ENCODE measurements at regions not wholly inside any gene's neighbourhood (a gene's known extent, or its start where the extent isn't known, plus 50 kb on each side); places are given as distances from the start of the nearest gene placed in this dataset.

GRCh38 chr18:45253056-45253565 lies 362.2 kb upstream of the SLC14A2 start:
- no peak for DNase-seq (ENCODE audit: low read depth, low spot score)
- CTCF ChIA-PET: no interaction called here
- POLR2A ChIA-PET: no interaction called here
- TF ChIP-seq CTCF (IDR thresholded peaks at IDR 0.05; ENCODE audit: insufficient read depth, low read length, missing control alignments): no peak
- H3K4me3 ChIP-seq (ENCODE audit: low read depth, low read length): no peak overlapping the region

- TF ChIP-seq CTCF (IDR thresholded peaks at IDR 0.05; ENCODE audit: insufficient read depth, low read length, missing control alignments): no peak
- POLR2A ChIA-PET: no interaction called here
- H3K4me3 ChIP-seq (ENCODE audit: low read depth, low read length): no peak overlapping the region
- no peak for DNase-seq (ENCODE audit: low read depth, low spot score)
- CTCF ChIA-PET: no interaction called here
These were observed 361.1 kb upstream of the SLC14A2 start for GRCh38 chr18:45253973-45254708.

GRCh38 chr18:45254709-45255082 lies 360.6 kb upstream of the SLC14A2 start:
- no peak for DNase-seq (ENCODE audit: low read depth, low spot score)
- POLR2A ChIA-PET: no interaction called here
- CTCF ChIA-PET: no interaction called here
- TF ChIP-seq CTCF (IDR thresholded peaks at IDR 0.05; ENCODE audit: insufficient read depth, low read length, missing control alignments): no peak
- no peak overlapping the region for H3K4me3 ChIP-seq (ENCODE audit: low read depth, low read length)

GRCh38 chr18:45255197-45255890 lies 359.9 kb upstream of the SLC14A2 start:
- H3K4me3 ChIP-seq (ENCODE audit: low read depth, low read length): no peak overlapping the region
- ChIA-PET POLR2A (interaction anchor here (0.6 to 0.8 kb wide), 2 partner anchors 10 to 85 kb away, joined by 3 read pairs; no protein-coding TSS in a partner anchor), CTCF (interaction anchor here (1.2 to 1.5 kb wide), 3 partner anchors 20 to 185 kb away, joined by 3 to 5 read pairs (median 4); no protein-coding TSS in a partner anchor)
- DNase-seq (ENCODE audit: low read depth, low spot score): peak; percentile 81
- peak; percentile 3 for TF ChIP-seq CTCF (IDR thresholded peaks at IDR 0.05; ENCODE audit: insufficient read depth, low read length, missing control alignments)

- POLR2A ChIA-PET: no interaction called here
- CTCF ChIA-PET: no interaction called here
- no peak for DNase-seq (ENCODE audit: low read depth, low spot score)
- H3K4me3 ChIP-seq (ENCODE audit: low read depth, low read length): no peak overlapping the region
- no peak for TF ChIP-seq CTCF (IDR thresholded peaks at IDR 0.05; ENCODE audit: insufficient read depth, low read length, missing control alignments)
These were observed 355.2 kb upstream of the SLC14A2 start for GRCh38 chr18:45260125-45260524.

- CTCF ChIA-PET: interaction anchor here (2.0 kb wide), 1 partner anchor 10 kb away, joined by 9 read pairs; no protein-coding TSS in a partner anchor
- DNase-seq (ENCODE audit: low read depth, low spot score): no peak
- TF ChIP-seq CTCF (IDR thresholded peaks at IDR 0.05; ENCODE audit: insufficient read depth, low read length, missing control alignments): no peak
- POLR2A ChIA-PET: no interaction called here
- H3K4me3 ChIP-seq (ENCODE audit: low read depth, low read length): no peak overlapping the region
These were observed 349.3 kb upstream of the SLC14A2 start for GRCh38 chr18:45266023-45266422.

Data from AG04449 (cell line).